DMS114 treated with DMSO at 0.1 percent for 48 hours (cell line): ENCODE measurements at regions not wholly inside any gene's neighbourhood (a gene's known extent, or its start where the extent isn't known, plus 50 kb on each side); places are given as distances from the start of the nearest gene placed in this dataset.

ENCODE experiments used
- DNase-seq: peaks from one replicate; lab custom pipeline; 2025; ENCODE audit not compliant: unreplicated experiment; lab: John Stamatoyannopoulos, UW

- DNase-seq: no peak
Measured at GRCh38 chr15:93249623-93250022, 160.6 kb upstream of the RGMA start.

DNA sequence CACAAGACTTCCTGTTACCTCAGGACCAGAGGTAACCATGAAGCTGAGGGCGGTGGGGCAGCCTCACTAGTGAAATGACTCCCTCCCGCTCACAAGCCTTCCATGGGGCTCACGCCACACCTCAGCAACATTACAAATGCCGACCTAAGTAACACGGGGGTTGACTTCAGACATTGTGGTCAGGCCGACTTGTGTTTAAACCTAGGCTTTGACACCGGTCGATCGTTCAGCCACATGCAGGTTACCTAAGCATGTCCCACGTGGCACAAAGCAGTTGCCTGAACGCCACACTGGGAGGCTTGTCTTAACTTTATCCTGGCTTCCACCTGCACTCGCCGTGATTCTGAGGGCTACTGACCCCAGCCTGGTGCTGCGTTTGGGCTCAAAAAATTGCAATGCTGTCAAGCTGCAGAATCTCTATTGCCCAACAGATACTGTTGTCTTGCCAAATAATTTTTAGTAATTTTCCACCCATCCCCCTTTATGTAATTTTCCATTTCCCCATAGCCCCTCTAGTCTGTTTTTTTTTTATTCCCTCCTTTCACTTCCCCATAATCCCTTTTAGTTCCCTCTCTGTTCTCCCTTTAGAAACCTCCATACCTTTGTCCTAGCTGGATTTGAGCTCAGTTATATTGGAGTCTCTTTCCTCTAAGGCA is 158.6 kb upstream of the RGMA start:
- no peak for DNase-seq

DNA sequence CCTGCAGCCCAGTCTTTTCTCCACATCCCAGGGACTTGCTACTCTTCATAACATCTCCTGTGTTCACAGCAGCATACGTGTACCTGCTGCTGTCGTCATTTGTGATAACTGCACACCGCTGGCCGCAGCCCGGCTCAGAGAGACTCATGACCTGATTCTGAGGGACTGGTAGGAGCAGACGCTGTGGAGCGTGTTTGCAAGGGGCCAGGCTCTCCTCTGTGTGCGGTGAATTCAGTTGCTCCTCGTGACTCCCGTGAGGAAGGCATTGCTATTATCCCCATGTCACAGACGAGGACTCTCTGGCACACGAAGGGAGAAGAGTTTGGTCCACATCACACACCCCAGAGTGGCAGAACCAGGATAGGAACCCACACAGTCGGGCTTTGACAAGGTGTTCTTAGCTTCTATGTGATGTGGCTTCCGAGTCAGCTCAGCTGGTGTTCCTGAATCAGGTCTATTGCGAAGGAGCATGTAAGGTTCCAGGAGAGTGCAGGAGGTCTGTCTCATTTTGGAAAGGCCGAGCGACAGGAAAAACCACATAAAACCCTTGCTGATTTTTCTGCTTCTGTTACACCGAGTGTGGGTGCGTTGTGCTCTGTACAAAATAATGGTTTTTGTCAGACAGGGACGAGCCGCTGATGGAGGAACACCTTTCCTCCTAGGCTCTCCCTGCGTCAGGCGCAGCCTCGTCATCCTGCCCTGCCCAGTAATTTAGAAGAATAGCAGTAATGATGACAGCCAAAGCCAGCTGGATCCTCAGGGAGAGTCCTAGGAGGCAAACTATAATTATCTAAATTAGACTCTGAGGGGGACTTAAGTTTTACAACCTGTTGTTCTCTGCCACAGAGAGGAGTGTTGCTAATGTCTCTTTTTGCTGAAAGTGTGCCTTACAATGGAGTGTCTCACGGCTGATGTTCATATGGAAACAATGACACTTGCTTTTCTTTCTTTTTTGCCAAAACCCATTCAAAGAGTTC is 157.5 kb upstream of the RGMA start:
- DNase-seq: no peak

- no peak for DNase-seq
Measured at GRCh38 chr15:93245661-93246042, 156.6 kb upstream of the RGMA start.

DNA sequence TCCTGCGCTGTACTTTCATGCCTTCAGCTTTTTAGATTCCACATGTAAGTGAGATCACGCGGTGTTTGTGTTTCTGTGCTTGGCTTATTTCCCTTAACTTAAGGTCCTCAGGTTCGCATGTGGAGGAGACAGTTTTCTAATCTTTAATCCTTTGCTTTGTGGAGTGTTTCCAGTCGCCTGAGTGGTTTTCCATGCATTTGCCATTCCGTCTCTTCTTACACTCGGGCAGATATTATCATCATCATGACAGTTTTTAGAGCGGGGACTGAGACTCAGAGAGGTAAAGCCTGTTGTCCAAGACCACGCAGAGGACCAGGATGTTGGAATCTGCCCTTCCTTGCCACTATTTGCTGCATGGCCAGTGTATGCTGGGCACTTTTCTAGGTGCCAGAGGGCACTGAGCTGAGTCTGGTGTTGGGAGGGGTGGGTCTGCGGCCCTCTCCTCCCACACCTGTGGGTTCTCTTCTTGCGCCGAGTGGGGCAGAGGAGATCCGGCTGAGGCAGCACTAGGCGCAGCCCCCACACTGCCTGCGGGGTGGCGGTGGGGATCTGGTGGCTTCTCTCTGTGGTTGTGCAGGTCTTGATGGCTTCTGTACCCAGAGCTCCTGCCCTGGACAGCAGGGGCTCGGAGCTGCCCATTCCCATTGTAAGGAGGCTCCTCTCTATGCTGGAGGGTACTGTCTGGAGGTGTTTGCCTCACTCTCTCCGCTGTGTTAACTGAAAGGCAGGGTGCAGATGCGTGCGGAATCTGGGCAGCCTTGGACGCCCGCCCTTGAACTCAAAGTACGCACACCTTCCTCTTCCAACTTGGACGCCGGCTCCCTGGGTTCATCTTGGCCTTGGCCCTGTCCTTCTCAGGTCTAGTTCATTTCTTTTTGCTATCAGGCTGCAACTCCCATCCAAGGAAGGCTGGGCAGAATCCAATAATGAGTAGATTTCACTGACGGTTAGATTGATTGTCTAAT is 156.0 kb upstream of the RGMA start:
- no peak for DNase-seq

DNA sequence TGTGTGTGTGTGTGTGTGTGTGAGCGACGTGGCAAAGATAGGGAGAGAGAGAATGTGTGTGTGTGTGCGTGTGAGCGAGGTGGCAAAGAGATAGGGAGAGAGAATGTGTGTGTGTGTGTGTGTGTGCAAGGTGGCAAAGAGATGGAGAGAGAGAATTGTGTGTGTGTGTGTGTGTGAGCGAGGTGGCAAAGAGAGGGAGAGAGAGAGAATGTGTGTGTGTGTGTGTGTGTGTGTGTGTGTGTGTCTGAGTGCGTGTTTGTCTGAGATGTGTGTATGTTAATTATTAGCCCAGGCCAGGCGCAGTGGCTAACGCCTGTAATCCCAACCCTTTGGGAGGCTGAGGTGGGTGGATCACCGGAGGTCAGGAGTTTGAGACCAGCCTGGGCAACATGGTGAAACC is 154.6 kb upstream of the RGMA start:
- no peak for DNase-seq

- DNase-seq: no peak
Measured at GRCh38 chr15:93241696-93242585, 152.9 kb upstream of the RGMA start.

- DNase-seq: no peak
Measured at GRCh38 chr15:93239993-93240392, 151.0 kb upstream of the RGMA start.

- DNase-seq: no peak
Measured at GRCh38 chr15:93239591-93239990, 150.6 kb upstream of the RGMA start.

DNA sequence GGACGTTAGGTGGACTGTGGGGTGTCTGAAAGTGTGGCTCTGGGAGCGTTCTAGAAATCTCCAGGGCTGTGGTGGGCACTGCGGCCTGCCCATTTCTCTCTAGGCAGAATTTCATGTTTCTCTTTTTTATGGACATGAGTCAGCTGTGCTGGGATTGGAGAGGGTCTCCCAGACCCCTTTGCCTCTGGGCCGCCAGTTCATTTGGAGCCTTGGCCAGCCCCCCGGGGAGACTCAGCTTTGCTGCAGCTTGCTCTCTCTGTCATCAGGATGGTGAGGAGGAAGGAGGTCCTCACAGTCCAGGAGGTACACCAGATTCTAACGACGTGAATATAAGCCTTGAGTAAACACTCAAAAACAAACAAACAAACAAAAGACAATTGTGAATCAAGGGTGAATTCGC is 149.6 kb upstream of the RGMA start:
- no peak for DNase-seq

DNA sequence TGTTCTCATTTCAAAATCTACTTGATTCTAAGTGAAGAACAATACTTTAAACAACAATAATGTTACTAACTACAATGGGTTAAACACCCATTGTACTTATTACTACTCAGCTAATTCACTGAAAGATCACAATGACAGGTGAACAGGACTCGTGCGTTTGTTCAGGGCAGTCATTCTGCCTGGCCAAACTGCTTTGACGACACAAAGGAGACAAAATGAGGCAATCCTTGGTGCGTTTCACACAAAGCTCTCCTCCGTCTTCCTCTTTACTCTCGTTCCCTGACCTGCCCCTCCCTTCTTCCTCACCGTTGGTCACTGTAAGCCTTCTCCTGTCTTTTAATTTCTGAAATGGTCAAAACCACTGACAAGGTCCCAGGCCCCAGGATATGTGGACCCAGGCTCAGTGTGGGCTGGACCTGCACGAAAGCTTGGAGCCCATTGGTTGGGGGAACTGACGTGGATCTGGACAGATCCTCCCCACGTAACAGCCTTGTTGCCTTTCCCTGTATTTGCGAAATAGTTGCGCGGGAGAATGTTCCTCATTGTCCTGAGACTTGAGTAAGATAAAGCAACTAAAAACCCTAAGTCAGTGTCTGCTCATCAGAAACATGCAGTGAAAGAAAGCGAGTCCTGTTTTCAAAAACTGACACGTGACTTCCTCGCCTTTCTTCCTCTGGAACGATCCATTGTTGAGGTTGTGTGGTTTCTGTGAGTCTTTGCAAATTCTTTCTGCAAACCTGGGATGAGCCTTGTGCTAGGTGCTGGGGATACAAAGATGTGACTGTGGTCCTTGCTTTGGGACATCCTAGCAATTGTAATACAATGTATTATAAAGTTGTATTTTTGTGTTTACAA is 147.1 kb upstream of the RGMA start:
- no peak for DNase-seq

GRCh38 chr15:93235269-93235668 is 146.3 kb upstream of the RGMA start:
- DNase-seq: no peak

DNA sequence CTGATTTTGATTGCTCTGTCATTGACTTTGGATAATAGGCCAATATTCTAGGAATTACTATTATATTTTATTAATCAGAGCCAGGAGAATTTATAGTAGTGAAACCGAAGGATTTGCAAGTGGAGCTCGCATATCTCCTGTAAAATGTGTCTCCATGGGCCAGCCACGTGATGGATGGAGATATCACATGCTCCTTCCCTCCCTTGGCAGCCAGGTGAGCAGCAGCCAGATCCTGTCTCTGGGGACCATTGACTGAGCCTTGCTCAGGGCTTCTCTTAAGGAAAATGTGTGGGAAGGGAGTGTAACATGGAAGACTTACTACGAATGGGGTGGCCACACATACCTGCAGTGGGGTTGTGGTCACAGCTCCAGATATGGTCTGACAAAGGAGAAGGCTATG is 144.7 kb upstream of the RGMA start:
- no peak for DNase-seq

- no peak for DNase-seq
Measured at GRCh38 chr15:93232845-93233244, 143.8 kb upstream of the RGMA start.

DNA sequence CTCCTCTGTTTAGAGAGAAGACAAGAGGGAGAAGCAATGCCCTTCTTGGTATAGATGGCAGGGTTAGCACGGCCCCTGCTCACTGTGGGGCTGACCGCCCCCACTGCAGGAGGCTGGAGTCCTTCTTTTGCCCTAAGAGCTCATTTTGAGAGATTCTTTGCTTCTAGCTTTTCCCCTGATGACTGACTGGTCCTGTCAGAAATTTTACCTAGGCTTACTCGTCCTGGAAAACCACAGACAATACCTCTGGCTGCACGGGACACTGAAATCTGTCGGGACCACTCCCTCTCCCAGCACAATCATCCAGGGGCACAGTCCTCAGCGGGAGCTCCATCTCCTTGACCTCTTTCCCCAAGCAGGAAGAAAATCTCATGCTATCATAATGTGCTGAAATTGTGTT is 143.0 kb upstream of the RGMA start:
- DNase-seq: no peak

DNA sequence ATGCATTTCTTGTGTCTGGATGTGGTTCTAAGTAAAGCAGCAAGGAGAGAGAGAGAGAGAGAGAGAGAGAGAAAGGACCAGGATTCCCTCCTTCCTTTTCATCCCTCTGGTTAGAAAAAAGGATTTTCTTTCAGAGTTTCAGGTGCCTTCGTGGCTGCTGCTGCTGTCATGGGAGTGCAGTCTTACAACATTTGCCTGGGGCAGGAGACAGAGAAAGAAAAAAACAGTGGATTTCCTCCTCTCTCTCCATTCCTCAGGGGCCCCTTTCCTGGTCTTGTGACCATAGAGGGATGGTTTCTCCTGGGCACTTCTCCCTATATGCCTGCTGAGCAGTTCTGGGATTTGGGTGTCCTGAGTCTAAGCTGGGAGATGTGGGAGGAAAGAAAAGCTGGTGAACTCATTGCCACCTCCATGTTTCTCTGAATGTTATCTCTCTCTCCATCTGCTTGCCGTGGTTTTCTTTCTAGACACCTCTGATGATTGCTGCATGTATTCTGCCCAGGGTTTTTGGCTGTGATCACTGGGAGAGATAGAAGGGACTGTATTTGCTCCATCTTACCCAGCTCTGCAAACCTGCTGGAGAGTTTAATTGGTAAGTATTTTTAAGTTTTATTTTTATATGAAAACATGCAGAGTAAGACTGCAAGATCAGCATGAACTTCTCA is 142.4 kb upstream of the RGMA start:
- no peak for DNase-seq

DNA sequence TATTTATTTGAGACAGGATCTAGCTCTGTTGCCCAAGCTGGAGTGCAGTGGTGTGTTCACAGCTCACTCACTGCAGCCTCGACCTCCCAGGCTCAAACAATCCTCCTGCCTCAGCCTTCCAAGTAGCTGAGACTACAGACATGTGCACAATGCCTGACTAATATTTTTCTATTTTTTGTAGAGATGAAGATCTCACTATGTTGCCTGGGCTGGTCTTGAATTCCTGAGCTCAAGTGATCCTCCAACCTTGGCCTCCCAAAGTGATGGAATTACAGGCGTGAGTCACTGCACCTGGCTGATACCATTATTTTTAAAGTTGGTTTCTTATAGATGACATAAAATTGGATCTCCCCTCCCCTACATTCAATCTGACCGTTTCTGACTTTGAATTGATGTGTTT is 139.5 kb upstream of the RGMA start:
- no peak for DNase-seq

- DNase-seq: no peak
Measured at GRCh38 chr15:93223803-93224202, 134.8 kb upstream of the RGMA start.

DNA sequence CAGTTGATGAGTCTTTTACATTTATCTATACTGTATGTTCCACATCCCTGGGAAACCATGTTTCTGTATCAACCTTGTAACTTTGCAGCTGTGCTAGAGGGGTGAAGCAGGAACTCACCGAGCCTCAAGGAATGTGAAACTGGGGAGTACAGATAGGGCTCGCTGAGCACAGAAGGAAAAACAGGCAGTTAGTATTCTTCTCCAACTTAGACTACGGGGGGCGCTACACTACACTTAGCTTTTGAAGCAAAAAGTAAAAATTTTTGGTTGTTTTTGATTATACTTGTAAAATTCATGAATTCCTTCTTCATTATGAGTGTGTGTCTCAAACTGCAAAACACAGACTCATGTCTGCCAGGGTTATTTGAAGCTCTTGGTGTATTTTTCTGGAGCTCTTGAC is 132.7 kb upstream of the RGMA start:
- DNase-seq: no peak
